ENCODE measurements at regions not wholly inside any gene's neighbourhood (a gene's known extent, or its start where the extent isn't known, plus 50 kb on each side); places are given as distances from the start of the nearest gene placed in this dataset.

GRCh38 chr11:90753546-90753945 lies 530.7 kb upstream of the CHORDC1 start:
- no peak for TF ChIP-seq TEAD4 (IDR thresholded peaks at IDR 0.05)
- TF ChIP-seq TCF12 (IDR thresholded peaks at IDR 0.05; ENCODE audit: low read depth), result no peak
- no peak for TF ChIP-seq NFIC (IDR thresholded peaks at IDR 0.05)
- no peak for TF ChIP-seq CEBPB (IDR thresholded peaks at IDR 0.05)
- TF ChIP-seq TAF1 (IDR thresholded peaks at IDR 0.05; ENCODE audit: low read depth), result no peak
- TF ChIP-seq YY1 (IDR thresholded peaks at IDR 0.05; ENCODE audit: low read depth), result no peak
- TF ChIP-seq EP300 (IDR thresholded peaks at IDR 0.05; ENCODE audit: borderline replicate concordance), result no peak
- no peak for TF ChIP-seq REST (IDR thresholded peaks at IDR 0.05; ENCODE audit: low read depth)

Measured in Ishikawa (cell line).